ENCODE measurements at regions not wholly inside any gene's neighbourhood (a gene's known extent, or its start where the extent isn't known, plus 50 kb on each side); places are given as distances from the start of the nearest gene placed in this dataset.
A peak's percentile ranks its signal among the peaks of the same experiment; 100 is the strongest.

DNA sequence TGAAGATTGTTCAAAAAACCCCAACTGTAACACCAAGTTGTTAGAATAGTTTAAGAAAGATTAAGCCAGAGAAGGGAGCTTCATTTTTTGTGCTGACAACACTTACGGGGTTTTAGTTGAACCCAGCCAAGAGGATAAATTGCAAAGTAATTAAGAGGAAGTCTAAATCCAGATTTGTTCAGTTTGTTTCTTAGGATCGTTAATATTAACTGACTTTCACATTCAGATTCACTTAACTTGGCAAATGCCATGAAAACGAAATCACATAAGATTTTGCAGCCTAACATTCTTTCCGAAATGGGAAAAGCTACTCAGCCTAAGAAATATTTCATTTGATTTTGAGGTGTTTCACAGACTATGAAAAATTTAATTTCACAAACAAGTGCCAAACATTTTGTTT is 511.3 kb downstream of the TRIML1 start:
- no peaks in the 10 kb centered on the region for H3K9me3 ChIP-seq (ENCODE audit: control insufficient read depth in 2 of 3, insufficient read depth in 1 of 3, low read length in 3 of 3)
- H3K9ac ChIP-seq (ENCODE audit: low read length in 3 of 3): peak overlapping the region in 1 of 3 donors; percentile 9
- intact Hi-C loops (cut with DNase I): no loop called here
- DNase-seq (no peak), FAIRE-seq (peak; percentile 93)
- TF ChIP-seq, protein P1, sequence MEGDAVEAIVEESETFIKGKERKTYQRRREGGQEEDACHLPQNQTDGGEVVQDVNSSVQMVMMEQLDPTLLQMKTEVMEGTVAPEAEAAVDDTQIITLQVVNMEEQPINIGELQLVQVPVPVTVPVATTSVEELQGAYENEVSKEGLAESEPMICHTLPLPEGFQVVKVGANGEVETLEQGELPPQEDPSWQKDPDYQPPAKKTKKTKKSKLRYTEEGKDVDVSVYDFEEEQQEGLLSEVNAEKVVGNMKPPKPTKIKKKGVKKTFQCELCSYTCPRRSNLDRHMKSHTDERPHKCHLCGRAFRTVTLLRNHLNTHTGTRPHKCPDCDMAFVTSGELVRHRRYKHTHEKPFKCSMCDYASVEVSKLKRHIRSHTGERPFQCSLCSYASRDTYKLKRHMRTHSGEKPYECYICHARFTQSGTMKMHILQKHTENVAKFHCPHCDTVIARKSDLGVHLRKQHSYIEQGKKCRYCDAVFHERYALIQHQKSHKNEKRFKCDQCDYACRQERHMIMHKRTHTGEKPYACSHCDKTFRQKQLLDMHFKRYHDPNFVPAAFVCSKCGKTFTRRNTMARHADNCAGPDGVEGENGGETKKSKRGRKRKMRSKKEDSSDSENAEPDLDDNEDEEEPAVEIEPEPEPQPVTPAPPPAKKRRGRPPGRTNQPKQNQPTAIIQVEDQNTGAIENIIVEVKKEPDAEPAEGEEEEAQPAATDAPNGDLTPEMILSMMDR (IDR thresholded peaks at IDR 0.05; ENCODE audit: borderline replicate concordance, extremely low read depth, insufficient read depth): no peak
- no peaks in the 10 kb centered on the region for H3K27me3 ChIP-seq (ENCODE audit: control insufficient read depth, insufficient read depth, low read length)
- H3K27ac ChIP-seq (ENCODE audit: low read depth in 2 of 2, low read length in 2 of 2): peak overlapping the region; percentile 32 to 72
- H3K4me3 ChIP-seq (ENCODE audit: low read length in 3 of 3): peak overlapping the region in 2 of 3 donors; percentile 4 to 23
- H3K4me1 ChIP-seq (ENCODE audit: control insufficient read depth in 2 of 3, insufficient read depth in 2 of 3, low read depth in 1 of 3, low read length in 3 of 3): peaks cover 0 to 12% (median 2%) of the 10 kb centered on the region in 3 donors
- H3K36me3 ChIP-seq (ENCODE audit: control insufficient read depth in 2 of 3, insufficient read depth in 3 of 3, low read length in 3 of 3): no peaks in the 10 kb centered on the region

DNA sequence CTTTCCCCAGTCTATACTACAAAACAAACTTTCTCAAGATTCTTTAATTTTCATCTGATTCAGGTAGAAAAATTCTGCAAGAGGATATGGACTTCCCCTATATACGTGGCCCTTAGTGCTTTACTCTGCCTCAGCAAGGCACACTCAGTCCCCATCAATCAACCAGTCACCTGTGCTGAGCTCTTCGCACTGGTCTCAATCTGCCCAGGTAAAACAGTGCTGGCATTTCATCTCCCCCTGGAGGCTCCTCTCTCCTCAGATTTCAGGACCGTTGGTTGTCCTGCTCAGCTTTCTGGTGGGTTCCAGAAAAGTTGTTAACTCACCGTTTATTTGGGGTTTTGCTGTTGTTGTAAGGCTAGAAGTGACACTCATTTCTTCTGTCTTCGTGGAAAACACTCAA is 518.1 kb downstream of the TRIML1 start:
- H3K27ac ChIP-seq (ENCODE audit: low read depth in 2 of 2, low read length in 2 of 2): no peak overlapping the region
- H3K36me3 ChIP-seq (ENCODE audit: control insufficient read depth in 2 of 3, insufficient read depth in 3 of 3, low read length in 3 of 3): no peaks in the 10 kb centered on the region
- FAIRE-seq: no peak
- no peaks in the 10 kb centered on the region for H3K27me3 ChIP-seq (ENCODE audit: control insufficient read depth, insufficient read depth, low read length)
- no peak for DNase-seq
- TF ChIP-seq, protein P1 (IDR thresholded peaks at IDR 0.05; ENCODE audit: borderline replicate concordance, extremely low read depth, insufficient read depth): no peak
- intact Hi-C loops (cut with DNase I): no loop called here
- H3K9me3 ChIP-seq (ENCODE audit: control insufficient read depth in 2 of 3, insufficient read depth in 1 of 3, low read length in 3 of 3): no peaks in the 10 kb centered on the region
- no peak overlapping the region for H3K9ac ChIP-seq (ENCODE audit: low read length in 3 of 3)
- H3K4me3 ChIP-seq (ENCODE audit: low read length in 3 of 3): no peak overlapping the region
- peaks cover 0 to 3% (median 0%) of the 10 kb centered on the region in 3 donors for H3K4me1 ChIP-seq (ENCODE audit: control insufficient read depth in 2 of 3, insufficient read depth in 2 of 3, low read depth in 1 of 3, low read length in 3 of 3)

DNA sequence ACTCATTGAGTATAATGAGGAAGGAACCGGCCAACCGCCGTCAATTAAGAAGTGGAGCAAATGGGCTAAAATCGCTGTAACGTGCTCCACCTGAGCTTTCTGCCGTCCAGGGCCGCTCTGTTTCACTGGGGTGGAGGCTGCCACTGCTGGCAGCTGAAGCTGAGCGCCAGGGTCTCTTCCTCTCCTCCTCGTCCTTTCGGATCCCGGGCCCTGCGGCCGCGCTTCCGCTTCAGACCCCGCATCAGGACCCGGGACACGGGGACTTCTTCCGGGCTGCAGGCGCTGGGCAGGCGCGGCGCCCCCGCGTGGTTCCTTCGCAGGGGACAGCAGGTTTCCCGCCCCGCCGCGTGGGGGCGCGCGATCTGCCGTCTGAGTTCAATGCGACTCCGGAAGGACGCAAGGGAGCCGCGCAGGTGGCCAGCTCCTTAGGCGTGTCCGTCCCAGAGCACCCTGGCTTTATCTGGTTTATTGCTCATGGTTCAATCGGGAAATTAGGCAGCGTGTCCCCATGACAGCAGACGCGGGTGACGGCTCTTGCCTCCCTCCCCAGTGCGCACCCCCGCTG is 519.8 kb downstream of the TRIML1 start:
- H3K27me3 ChIP-seq (ENCODE audit: control insufficient read depth, insufficient read depth, low read length): no peaks in the 10 kb centered on the region
- no peak overlapping the region for H3K27ac ChIP-seq (ENCODE audit: low read depth in 2 of 2, low read length in 2 of 2)
- H3K36me3 ChIP-seq (ENCODE audit: control insufficient read depth in 2 of 3, insufficient read depth in 3 of 3, low read length in 3 of 3): no peaks in the 10 kb centered on the region
- intact Hi-C loops (cut with DNase I): no loop called here
- TF ChIP-seq, protein P1 (IDR thresholded peaks at IDR 0.05; ENCODE audit: borderline replicate concordance, extremely low read depth, insufficient read depth): no peak
- FAIRE-seq (no peak), DNase-seq (no peak)
- no peak overlapping the region for H3K4me3 ChIP-seq (ENCODE audit: low read length in 3 of 3)
- H3K9me3 ChIP-seq (ENCODE audit: control insufficient read depth in 2 of 3, insufficient read depth in 1 of 3, low read length in 3 of 3): no peaks in the 10 kb centered on the region
- H3K9ac ChIP-seq (ENCODE audit: low read length in 3 of 3): no peak overlapping the region
- H3K4me1 ChIP-seq (ENCODE audit: control insufficient read depth in 2 of 3, insufficient read depth in 2 of 3, low read depth in 1 of 3, low read length in 3 of 3): peaks cover 0 to 3% (median 0%) of the 10 kb centered on the region in 3 donors

DNA sequence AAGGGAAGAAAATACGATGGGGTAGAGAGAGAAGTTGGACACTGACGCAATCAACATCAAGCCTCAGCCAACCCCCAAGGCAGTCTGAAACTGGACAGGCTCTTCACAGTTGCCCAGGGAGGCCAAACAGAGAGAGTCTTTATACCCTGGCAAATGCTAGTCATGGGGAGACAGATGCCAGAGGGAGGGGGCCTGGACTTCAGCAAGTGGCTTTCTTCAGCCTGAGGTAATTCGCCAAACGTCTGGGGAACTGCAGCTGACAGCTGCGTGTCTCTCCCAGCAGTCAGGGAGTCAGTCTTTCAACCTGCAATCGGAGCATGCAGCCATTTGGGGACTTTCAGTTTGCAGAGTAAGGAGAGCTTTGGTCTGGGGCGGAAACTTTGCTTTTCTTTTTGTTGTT is 521.6 kb downstream of the TRIML1 start:
- TF ChIP-seq, protein P1 (IDR thresholded peaks at IDR 0.05; ENCODE audit: borderline replicate concordance, extremely low read depth, insufficient read depth): no peak
- intact Hi-C loops (cut with DNase I): no loop called here
- H3K9ac ChIP-seq (ENCODE audit: low read length in 3 of 3): no peak overlapping the region
- DNase-seq (no peak), FAIRE-seq (no peak)
- H3K36me3 ChIP-seq (ENCODE audit: control insufficient read depth in 2 of 3, insufficient read depth in 3 of 3, low read length in 3 of 3): no peaks in the 10 kb centered on the region
- H3K4me3 ChIP-seq (ENCODE audit: low read length in 3 of 3): no peak overlapping the region
- H3K27ac ChIP-seq (ENCODE audit: low read depth in 2 of 2, low read length in 2 of 2): no peak overlapping the region
- no peaks in the 10 kb centered on the region for H3K9me3 ChIP-seq (ENCODE audit: control insufficient read depth in 2 of 3, insufficient read depth in 1 of 3, low read length in 3 of 3)
- H3K27me3 ChIP-seq (ENCODE audit: control insufficient read depth, insufficient read depth, low read length): no peaks in the 10 kb centered on the region
- peaks cover 0 to 3% (median 0%) of the 10 kb centered on the region in 3 donors for H3K4me1 ChIP-seq (ENCODE audit: control insufficient read depth in 2 of 3, insufficient read depth in 2 of 3, low read depth in 1 of 3, low read length in 3 of 3)
